DOHH2 (cell line): ENCODE measurements at regions not wholly inside any gene's neighbourhood (a gene's known extent, or its start where the extent isn't known, plus 50 kb on each side); places are given as distances from the start of the nearest gene placed in this dataset.

Source experiments
- CTCF ChIP-seq: fragments of 200-600 bp; sonication (generic); IDR thresholded peaks from one replicate; pipeline ENCODE4 v1.5.1; 2014; ENCODE audit warnings: antibody characterized with exemption, mild to moderate bottlenecking, low read depth, low read length; ENCODE audit not compliant: poor library complexity, severe bottlenecking
- EZH2phosphoT487 ChIP-seq: fragments of 200-600 bp; sonication (generic); IDR thresholded peaks from 2 replicates; pipeline ENCODE4 v1.6.1; 2017; ENCODE audit warnings: borderline replicate concordance, mild to moderate bottlenecking, antibody characterized with exemption, low read length, moderate library complexity, mixed read lengths

- TF ChIP-seq EZH2phosphoT487: no peak
- TF ChIP-seq CTCF: no peak
Observed at GRCh38 chr12:114789821-114790220, 105.8 kb upstream of the TBX3 start.
